Stimulated activated CD8-positive, alpha-beta memory T cell treated with anti-CD3 and anti-CD28 coated beads, Interleukin-15, amount 100 ng/mL, for 48 hours (primary cell): ENCODE measurements at regions not wholly inside any gene's neighbourhood (a gene's known extent, or its start where the extent isn't known, plus 50 kb on each side); places are given as distances from the start of the nearest gene placed in this dataset.
"Not testable (repeated sequence)": the region's sequence is repeated elsewhere in the genome, so short reads cannot be mapped to it uniquely, and the experiment has no call there.

Source experiments
- DNase-seq, 2 donors: peaks; one replicate each; pipeline ENCODE4 v3.0.0-alpha.2; 2020; ENCODE audit warnings: low read depth in 2 of 2

GRCh38 chr11:116373104-116373944 is 399.5 kb downstream of the BUD13 start:
- no peak for DNase-seq

GRCh38 chr11:116371146-116371545 is 401.6 kb downstream of the BUD13 start:
- no peak for DNase-seq

- no peak for DNase-seq
Observed at GRCh38 chr11:116368784-116369183, 404.0 kb downstream of the BUD13 start.

- DNase-seq, result no peak
Observed at GRCh38 chr11:116366980-116367645, 405.7 kb downstream of the BUD13 start.

GRCh38 chr11:116366451-116366850 is 406.3 kb downstream of the BUD13 start:
- no peak for DNase-seq

- not testable (repeated sequence) for DNase-seq
Observed at GRCh38 chr11:116364925-116365324, 407.9 kb downstream of the BUD13 start.

- no peak for DNase-seq
Observed at GRCh38 chr11:116364348-116364747, 408.4 kb downstream of the BUD13 start.

GRCh38 chr11:116360221-116360941 is 412.4 kb downstream of the BUD13 start:
- DNase-seq, result no peak

- DNase-seq, result no peak
Observed at GRCh38 chr11:116357784-116358544, 414.8 kb downstream of the BUD13 start.

- DNase-seq, result no peak
Observed at GRCh38 chr11:116356451-116356850, 416.3 kb downstream of the BUD13 start.

- no peak for DNase-seq
Observed at GRCh38 chr11:116355104-116355503, 417.7 kb downstream of the BUD13 start.

- DNase-seq, result no peak
Observed at GRCh38 chr11:116353589-116353988, 419.2 kb downstream of the BUD13 start.

- no peak for DNase-seq
Observed at GRCh38 chr11:116352881-116353280, 419.9 kb downstream of the BUD13 start.

GRCh38 chr11:116348226-116348625 is 424.6 kb downstream of the BUD13 start:
- no peak for DNase-seq

GRCh38 chr11:116345575-116345974 is 427.2 kb downstream of the BUD13 start:
- DNase-seq, result no peak

- DNase-seq, result no peak
Observed at GRCh38 chr11:116344601-116345000, 428.2 kb downstream of the BUD13 start.

GRCh38 chr11:116343270-116343669 is 429.5 kb downstream of the BUD13 start:
- no peak for DNase-seq

- DNase-seq, result no peak
Observed at GRCh38 chr11:116342148-116342547, 430.6 kb downstream of the BUD13 start.

- DNase-seq, result no peak
Observed at GRCh38 chr11:116339306-116340098, 433.3 kb downstream of the BUD13 start.

GRCh38 chr11:116338500-116338899 is 434.3 kb downstream of the BUD13 start:
- DNase-seq, result not testable (repeated sequence)

- no peak for DNase-seq
Observed at GRCh38 chr11:116336540-116336939, 436.2 kb downstream of the BUD13 start.
